GM23248 (cell line): ENCODE measurements at regions not wholly inside any gene's neighbourhood (a gene's known extent, or its start where the extent isn't known, plus 50 kb on each side); places are given as distances from the start of the nearest gene placed in this dataset.

Experiments
- EZH2 ChIP-seq: fragments of 200-600 bp; sonication (generic); IDR thresholded peaks from 2 replicates; pipeline ENCODE4 v1.6.1; 2018; ENCODE audit warnings: antibody characterized with exemption, mild to moderate bottlenecking; ENCODE audit not compliant: insufficient read depth, poor library complexity, severe bottlenecking
- EZH2phosphoT487 ChIP-seq: fragments of 200-600 bp; sonication (generic); IDR thresholded peaks from 2 replicates; pipeline ENCODE4 v1.6.1; 2018; ENCODE audit warnings: antibody characterized with exemption, moderate library complexity, mild to moderate bottlenecking, low read depth; ENCODE audit not compliant: insufficient read depth

GRCh38 chr15:70273808-70274207 is 176.1 kb upstream of the TLE3 start:
- TF ChIP-seq EZH2phosphoT487 (no peak), EZH2 (no peak)
